GM18520 (cell line): ENCODE measurements at regions not wholly inside any gene's neighbourhood (a gene's known extent, or its start where the extent isn't known, plus 50 kb on each side); places are given as distances from the start of the nearest gene placed in this dataset.

Source experiments
- ATAC-seq: cut with Tn5 transposase; IDR thresholded peaks from one replicate; pipeline ENCODE4 v1.9.1; 2021; ENCODE audit not compliant: unreplicated experiment

DNA sequence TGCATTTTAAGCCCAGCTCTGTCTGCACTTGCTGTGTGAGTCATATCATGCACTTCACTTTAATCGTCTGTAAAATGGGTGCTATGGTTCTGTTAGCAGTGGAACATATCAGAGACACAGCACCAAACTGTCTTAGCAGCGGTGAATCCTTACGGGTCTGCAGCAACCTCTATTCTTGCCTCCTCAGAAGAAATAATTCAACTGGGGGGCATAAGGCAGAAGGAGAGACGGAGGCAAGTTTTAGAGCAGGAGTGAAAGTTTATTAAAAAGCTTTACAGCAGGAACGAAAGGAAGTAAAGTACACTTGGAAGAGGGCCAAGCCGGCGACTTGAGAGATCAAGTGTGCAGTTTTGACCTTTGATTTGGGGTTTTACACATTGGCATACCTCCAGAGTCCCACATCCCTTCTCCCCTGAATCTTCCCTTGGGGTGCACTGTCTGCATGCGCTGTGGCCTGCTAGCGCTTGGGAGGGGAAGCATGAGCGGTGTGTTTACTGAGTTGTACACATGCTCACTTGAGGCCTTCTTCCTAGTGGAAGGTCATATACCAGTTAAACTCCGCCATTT is 109.8 kb downstream of the DDX1 start:
- no peak for ATAC-seq

DNA sequence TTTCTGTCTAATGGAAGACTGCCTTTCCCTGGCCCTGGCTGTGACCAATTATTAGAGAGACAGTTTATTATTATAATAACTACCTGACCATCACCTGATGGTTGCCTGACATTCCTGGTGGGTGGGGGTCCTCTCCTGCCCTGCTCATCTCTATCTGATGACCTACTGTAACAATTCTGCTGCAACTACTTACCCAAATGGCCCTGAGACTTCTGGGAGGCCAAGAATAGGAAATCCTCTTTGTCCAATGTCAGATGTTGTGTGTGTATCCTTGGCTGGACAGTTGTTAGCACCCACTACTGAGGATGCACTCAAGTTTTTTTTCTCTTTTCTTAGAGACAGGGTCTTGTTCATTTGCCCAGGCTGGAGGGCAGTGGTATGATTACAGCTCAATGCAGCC is 110.3 kb downstream of the DDX1 start:
- no peak for ATAC-seq

- no peak for ATAC-seq
These were observed 110.8 kb downstream of the DDX1 start for GRCh38 chr2:15702452-15702851.

DNA sequence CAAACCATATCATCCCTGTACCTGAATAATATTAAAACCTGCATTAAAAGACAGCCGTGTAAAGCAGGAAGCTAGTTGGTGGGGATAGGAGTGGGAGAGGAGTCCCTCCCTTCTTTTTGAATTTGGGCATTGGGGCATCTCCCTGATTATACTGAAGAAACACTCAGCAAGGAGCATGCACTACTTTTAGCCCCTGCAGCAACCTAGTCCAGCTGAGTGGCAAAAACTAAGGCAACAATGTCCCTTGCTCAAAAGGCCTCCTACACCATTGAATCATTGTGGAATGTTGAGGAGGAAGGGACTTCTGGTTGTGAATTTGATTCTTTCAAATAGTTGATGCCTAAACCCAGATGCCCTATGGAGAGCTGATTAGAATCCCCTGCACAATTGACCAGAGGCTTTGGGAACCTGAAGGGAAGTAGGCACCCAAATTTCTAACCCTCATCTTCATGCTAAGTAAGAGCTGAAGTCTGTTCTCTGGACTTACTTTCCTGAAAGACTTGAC is 111.7 kb downstream of the DDX1 start:
- ATAC-seq = no peak

DNA sequence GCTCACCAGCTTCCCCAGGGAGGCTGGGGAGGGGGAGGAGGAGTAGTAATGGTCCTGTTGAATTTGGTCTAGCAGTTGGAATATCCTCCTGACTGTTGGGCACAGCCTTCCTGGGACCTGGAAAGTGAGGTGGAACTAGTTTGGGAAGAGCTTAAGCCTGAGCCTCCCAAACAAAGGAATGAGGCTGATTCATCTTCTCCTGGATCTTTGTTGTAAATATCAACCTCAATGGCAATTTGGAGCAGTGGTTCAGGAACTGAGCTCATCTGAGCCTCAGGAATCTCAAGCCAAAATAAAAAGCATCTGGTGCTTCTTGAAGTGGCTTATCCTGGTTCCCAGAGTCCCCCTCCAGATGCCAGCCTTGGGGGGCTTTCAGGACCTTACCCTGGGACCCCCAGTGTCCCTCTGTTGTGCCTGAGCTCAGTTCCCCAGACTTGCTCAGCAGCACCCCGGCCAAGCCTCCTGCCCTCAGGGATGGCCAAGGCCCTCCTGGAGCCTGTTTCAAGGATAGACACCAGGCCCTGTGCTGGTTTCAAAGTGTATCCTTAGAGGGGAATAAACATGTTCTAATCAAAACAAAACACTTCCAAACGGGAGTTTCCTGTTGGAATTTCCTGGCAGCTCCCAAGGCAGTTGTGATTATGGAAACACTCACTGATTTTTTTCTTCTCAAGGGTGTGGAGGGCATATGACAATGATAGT is 112.6 kb downstream of the DDX1 start:
- no peak for ATAC-seq

DNA sequence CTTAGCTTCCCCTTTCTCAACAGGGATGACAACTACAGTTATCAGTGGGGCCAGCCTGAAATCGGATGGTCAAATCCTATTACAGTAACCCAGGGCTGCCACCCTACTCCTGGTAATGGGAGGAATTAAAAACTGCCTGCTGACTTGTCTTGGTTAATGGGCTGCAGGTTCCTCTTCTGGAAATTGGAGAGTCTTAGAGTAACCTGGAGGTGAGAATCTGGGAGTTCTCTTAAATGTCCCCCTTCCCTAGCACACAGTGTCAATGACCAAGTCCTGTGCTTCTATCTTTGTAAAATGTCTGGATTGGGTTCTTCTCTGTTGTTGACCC is 113.1 kb downstream of the DDX1 start:
- ATAC-seq = no peak

GRCh38 chr2:15705310-15705709 is 113.6 kb downstream of the DDX1 start:
- ATAC-seq = no peak

GRCh38 chr2:15705839-15706386 is 114.2 kb downstream of the DDX1 start:
- no peak for ATAC-seq

GRCh38 chr2:15706424-15706823 is 114.8 kb downstream of the DDX1 start:
- ATAC-seq = no peak

GRCh38 chr2:15706986-15707632 is 115.4 kb downstream of the DDX1 start:
- ATAC-seq = no peak

- ATAC-seq = no peak
These were observed 116.5 kb downstream of the DDX1 start for GRCh38 chr2:15708161-15708560.

- ATAC-seq = no peak
These were observed 117.5 kb downstream of the DDX1 start for GRCh38 chr2:15708865-15709820.

DNA sequence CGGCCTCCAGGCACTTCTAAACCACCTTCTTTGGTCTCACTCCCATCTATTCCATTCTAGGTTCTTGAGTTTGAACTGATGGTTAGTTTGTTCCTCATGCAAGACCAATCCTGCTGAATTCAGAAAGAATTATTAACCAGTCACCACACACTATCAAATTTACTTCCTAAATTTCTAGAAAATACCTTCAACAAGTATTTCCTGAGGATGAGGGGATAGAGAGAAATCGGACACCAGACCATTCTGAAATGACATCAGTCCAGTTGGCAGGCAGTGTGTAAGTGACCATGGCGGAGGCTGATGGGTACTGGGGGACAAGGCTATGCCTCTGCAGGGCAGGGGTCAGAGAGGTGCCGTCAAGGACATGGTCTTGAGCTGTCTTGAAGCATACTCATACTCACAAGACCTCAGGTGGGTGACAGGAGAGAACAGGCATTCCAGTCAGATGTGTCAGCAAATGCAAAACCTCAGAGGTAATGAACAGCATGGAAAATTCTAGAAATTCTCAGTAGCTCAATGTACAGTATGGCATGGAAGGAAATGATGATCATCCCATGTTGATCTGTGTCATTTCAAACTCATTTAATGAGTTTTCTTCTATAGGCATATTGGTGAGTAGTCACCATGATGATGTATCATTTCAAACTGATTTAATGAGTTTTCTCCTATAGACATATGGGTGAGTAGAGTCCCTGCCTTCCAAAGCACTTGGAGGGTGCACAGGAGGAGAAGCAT is 119.6 kb downstream of the DDX1 start:
- ATAC-seq = no peak

- no peak for ATAC-seq
These were observed 121.1 kb downstream of the DDX1 start for GRCh38 chr2:15712551-15713342.

DNA sequence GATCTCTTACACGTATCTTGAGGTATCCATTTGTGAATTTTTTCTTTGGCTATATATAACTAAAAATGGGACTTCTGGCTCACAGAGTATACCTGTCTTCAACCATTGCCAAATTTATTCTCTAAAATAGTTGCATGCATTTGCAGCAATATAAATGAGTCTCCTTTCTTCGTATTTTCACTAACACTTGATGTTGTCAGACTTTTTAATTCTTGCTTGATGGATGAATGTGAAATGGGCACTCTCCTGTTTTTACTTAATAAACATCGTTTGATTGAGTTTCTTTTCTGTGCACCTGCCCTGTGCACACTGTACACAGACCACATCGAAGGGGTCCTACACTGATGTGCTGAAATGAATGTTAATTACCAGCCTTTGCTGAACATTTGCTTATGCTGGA is 121.8 kb downstream of the DDX1 start:
- no peak for ATAC-seq

DNA sequence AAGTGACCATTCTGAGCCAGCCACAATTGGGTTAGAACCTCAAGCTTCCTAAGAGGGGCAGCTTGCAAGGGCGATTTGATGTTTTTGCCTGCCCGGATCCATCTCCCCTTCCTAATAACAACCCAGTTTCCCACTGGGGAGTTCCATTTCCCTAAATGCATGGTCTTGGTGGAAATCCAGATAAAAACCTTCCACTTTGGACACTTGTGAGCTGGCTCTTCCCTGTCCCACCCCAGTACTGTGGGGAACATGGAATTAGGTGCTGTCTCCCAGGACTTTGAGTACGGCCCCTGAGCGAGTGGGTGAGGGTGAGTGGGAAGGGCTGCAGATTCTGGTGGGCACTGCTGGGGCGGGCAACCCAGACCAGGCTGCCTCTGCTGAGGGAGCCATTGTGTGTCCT is 122.3 kb downstream of the DDX1 start:
- ATAC-seq = no peak

DNA sequence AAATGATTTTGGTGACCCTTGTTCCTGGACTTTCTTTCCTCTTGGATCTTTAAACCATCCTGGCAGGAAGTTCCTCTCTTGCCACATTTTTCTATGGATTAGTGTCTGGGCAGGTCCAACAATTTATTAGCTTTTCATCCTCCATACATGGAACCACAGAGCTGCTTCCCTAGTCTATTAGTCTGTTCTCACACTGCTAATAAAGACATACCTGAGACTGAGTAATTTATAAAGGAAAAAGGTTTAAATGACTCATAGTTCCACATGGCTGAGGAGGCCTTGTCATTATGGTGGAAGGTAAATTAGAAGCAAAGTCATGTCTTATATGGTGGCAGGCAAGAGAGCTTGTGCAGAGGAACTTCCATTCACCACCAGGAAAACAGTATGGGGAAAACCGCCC is 122.9 kb downstream of the DDX1 start:
- ATAC-seq = no peak

DNA sequence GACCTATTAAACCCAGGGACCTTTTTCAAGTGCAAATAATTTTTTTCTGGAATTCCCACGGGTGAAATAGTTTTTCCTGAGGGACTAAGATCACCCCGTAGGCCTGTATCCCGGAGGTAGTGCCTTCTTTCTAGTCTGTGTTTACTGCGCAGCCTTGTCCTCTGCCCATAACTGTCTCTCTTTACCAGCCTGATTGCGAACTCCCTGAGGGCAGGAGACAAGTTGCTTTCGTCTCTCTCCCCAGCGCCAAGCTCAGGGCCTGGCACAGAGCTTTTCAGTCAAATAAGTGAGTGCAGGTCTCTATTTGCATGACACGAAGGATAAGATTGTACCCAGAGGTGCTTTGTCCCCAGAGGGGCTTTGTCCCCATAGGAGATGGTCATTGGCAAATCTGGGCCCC is 123.9 kb downstream of the DDX1 start:
- ATAC-seq = no peak

DNA sequence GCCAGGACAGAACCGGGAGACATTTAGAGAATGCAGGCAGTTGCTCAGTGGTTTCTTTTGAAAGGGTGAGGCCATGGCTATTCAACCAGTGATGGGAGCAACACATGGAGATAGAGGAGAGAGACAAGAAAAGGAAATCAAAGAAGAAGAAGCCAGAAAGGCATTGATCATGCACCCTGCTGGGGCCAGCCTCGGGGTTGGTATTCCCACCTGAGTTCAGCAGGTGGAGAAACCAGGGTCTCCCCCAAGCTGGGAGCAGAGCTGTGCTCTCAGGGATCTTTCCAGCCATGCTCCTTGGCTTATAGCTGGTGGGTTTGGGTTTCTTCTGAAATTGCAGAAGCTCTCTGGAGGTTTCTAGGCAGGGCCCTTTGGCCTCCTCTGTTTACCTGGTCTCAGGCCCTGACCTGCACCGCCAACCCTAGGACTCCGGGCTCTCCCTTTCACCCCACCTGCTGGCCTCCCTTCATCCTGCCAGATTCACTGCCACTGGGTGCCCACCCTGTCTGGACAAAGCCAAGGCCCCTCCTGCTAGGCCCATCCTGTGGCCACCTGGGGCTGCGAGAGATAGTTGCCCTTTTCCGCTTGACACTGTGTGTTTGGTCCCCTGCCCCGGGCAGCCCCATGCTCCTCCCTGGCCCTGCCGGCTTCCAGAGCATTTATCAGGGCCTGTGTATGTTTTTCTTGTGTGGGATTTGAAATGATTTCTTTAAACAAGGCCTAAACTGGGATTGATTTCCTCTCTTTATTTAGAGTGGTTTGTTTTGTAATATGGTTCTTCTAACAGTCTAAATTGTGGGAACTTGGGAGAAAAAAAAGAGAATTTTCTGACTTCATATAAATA is 126.7 kb downstream of the DDX1 start:
- ATAC-seq = no peak
